T-helper 1 cell treated with Interleukin-12 subunit alpha and Interleukin-12 subunit beta and Interleukin-4 antibody, amounts not matched to agents 30 ng/mL and 1 ng/mL, for 36 hours (primary cell): ENCODE measurements at regions not wholly inside any gene's neighbourhood (a gene's known extent, or its start where the extent isn't known, plus 50 kb on each side); places are given as distances from the start of the nearest gene placed in this dataset.

ENCODE experiments used
- intact Hi-C: fragments of 100-400 bp; cut with micrococcal nuclease; formaldehyde crosslinking; loops from one replicate; pipeline ENCODE4 v1.15.1; 2024

DNA sequence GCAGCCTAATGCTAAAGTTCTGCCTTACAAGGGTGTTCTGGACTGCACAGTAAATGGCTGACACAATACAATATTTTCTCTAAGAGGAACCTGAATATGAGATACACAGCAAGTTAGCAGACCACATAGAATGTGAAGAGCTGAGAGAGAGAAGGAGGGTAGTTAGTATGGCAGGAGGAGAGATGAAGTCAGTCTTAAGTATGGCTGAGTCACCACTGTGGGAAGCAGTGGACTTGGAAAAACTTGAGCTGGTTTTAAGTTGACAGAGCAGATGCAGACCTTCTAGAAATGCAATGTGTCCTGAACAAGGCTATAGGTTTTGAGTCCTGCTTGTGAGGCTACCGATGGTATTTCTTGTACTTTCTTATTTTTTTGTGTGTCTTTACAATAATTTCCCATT is 172.5 kb downstream of the SH2D1A start:
- intact Hi-C loops: no loop called here

DNA sequence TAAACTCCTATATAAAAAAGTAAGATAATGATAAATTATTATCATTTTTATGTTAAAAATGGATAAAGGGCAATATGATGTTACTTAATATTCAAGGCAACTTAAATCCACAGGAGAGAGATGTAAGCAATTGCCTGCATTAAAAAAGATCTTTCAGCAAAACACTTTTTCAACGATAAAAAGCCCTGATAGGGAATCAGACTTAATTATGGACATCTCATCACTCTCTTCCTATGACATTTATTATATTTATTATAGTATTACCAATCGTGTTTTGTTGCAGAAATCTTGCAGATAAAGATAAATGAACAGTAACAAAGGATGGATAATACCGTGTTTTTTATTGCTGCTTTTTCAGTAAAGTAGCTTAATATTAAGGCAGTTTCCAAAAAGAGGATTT is 178.5 kb downstream of the SH2D1A start:
- intact Hi-C loops: no loop called here

DNA sequence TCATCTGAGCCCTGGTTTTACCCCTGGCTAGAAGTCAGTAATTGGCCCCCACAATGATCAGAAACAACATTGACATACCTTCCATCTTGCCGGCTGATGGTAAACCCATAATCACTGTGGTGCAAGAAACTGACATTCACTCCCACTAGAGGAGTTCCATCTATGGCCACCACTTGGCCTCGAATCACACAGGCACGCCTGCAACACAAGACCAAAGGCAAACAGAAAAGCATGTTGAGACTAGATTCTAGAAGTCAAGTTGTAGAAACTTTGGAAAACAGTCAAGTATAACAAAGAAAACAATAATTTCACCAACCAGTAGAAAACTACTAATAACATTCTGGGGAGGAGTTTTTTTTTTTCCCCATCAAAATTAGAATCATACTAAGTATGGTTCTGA is 183.4 kb downstream of the SH2D1A start:
- intact Hi-C loops: no loop called here

DNA sequence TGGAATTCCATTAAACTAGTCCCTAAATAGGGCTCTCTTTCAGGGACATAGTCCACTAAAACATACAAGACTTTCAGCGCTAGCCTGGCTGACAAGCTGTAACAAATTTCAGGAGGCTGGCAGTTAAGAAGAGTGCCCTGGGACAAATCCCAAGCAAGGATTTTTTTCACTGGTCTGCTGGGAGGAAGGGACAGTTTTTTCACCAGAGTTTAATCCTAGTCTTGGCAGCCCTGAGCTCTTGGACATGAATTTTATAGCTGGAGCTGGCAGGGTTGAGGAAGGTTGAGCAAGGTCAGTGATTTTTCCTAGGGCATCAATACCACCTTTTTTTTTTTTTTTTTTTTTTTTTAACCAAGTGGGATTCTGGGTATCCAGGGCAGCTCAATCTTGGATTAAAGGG is 184.4 kb downstream of the SH2D1A start:
- intact Hi-C loops: no loop called here

DNA sequence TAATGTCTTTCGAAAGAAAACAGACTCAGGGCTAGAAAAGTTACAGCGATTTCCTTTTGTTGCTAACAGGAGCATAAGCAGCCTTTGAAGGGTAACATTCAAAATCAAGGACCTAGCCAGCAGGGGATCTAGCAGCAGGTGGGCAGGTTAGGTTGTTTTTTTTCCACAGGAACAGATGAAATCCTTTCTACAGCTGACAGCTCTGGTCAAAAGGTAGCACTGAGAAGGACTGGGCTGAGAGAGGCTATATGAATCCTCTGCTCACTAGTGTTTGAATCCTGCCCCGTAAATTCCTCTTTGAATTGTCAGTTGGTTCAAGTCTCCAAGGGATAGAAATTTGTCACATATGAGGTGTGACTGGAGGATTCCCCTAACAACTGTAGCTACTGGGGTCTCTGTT is 188.2 kb downstream of the SH2D1A start:
- intact Hi-C loops: no loop called here

DNA sequence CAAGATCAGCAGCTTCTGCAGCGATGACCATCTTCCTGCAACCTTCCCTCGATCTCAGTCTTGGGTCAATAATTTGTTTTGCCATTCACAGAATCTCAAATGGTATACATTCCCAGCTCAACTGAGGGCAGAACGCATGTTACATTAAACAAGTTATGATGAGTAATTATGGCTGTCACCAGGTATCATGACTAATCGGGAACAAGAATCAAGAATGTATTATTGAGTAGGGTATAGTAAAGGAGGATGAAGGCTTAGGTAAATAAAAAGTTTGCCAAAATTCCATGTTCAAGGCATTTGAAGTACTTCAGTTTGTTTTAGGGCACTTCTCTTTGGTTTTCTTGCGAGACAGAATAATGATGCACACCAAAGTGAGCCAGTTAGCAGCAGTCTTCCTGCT is 194.1 kb downstream of the SH2D1A start:
- intact Hi-C loops: no loop called here

DNA sequence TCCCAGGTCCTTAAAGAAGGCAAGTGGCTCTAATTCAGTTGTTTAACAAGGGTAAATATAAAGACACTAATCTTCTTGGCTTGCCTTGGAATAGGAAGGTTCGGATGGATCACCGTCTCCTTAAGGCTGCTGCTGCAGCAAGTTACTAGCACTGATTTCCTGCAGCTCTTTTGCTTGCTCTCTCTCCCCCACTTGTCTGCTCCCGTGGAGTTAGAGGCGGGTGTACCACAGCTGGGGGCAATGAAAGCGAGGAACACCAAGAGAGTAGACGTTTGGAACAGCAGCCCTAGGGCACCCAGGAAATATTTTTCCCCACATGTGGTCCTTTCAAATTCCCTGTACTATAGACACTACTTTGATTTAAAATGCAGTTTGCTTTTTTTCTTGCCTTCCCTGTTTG is 202.2 kb downstream of the SH2D1A start:
- intact Hi-C loops: no loop called here

DNA sequence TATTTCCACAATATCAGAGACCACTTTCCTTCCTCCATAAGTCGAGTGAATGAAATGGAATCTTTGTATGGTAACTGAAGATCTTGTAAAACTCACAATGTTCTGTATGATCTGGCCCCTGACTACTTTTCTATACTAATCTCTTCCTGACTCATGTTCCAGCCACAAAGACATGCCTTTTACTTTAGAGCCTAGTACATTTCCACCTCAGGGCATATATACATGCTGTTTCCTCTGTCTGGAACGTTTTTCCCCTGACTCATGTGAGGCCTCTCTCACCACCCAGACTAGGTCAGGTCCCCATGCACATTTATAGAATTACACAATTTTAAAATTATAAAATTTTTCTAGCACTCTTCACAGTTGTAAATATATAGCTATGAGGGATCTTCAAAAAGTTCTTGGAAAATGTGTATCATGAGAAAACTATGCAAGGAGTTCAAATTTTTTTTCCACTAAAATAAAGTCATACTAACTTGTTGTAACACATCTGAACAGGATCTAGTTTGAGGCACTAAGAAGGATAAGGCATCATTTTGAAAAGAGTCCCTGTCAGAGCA is 208.8 kb downstream of the SH2D1A start:
- intact Hi-C loops: no loop called here

DNA sequence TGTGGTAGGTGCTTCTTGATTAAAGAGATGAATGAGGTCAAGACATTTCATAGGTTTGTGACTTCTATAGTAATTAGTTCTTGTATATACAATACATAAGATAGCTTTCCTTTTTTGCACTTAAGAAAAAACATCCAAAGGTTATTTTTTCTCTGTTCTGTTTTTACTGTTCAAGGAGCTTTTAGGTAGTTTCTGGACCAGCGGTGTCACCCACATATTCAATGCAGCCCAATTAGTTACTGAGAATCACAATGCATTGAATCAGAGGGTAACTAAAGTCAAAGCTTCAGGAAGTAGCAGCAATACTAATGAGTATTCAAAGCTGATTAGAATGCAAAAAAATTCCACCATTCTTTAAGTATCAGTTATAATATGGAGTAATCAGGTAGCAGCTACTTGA is 211.6 kb downstream of the SH2D1A start:
- intact Hi-C loops: no loop called here

DNA sequence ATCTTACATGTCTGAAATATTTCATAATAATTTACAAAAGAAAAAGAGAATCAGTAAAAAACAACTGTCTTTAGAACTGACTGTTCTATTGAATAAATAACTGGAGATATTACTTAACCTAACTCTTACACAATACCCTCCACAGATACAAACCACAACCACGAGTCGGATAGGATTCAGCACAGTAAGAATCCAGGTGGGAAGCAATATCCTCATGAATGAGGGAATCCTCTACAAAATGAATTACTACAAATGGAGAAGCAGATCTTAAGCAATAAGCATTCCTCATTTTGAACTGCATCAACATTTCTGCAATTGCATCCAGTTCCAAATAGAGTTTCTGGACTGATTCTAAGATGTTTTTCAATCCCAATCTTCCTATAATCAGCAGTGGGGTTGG is 227.1 kb downstream of the SH2D1A start:
- intact Hi-C loops: no loop called here

DNA sequence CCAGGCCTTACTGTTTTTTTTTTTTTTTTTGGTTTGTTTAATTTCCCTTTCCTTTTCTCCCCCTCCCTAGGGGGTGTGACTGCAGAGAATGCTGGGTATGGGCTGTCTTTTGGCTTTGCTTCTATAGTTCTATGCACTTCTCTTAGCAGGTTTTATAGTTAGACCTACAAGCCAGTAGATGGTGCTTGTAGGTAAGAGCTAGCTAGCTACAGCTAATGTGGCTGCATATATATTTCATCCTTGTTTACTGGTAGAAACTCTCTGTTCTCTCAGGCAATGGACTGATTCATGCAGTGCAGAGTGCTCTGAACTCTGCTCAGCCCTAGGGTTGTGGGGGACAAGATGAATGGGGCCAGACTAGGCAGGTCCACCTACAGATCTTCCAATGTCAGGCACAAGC is 246.4 kb downstream of the SH2D1A start:
- intact Hi-C loops: no loop called here

DNA sequence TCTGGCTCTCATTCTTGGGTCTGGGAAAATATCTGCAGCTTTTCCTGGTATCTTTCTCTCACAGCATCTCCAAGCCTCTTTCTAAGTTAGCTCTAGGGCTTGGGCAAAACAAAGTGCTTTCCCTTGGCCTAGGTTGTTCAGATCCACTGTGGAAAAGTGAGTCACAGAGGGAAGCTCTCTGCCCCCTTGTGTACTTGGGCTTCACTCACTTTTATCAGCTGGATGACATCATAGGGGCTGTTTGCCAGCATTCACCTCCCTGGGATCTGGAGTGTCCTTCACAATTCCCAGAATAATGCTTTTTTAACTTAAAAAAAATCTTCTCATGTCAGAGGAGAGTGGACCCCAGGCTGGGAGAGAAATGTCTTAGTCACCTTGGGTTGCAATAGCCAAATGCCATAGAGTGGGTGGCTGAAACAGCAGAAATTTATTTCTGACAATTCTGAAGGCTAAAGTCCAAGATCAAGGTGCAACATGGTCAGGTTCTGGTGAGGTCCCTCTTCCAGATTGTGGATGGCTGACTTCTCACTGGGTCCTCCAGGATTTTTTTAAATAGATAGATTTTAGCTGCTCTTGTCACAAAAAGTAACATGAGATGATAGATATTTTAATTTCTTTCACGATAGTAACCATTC is 247.8 kb downstream of the SH2D1A start:
- intact Hi-C loops: no loop called here

DNA sequence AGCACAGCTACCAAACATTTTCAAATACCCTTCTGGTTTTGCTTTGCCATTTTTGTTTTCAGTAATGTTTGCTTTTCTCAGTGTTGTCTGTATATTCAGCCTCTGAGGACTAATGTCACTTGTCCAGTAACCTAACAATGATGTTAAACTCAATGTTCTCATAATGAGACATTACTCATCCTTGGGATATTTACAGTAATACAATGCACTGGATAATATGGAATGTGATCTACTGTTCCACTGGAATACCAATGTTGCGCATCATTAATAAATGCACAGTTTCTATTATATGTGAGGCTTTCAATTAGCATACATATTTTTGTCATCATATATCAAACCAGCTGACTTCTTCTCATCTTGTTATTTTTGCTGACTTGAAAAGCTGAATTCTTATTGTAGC is 259.1 kb downstream of the SH2D1A start:
- intact Hi-C loops: no loop called here

DNA sequence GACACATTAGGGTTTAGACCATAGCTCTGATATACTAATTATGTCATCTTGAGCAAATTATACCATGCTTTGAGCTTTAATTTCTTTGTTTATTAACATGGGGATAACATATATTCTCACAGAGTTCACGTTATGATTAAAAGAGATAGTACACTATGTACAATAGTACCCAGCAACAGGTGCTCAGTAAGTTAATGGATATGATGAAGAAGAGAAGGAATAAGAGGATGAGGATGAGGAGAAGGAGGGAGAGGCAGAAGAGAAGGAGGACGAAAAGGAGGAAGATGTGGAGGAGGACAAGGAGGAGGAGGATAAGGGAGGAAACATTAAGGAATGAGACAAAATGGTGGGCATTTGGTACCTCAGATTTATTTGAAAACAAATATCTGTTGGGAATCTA is 260.4 kb downstream of the SH2D1A start:
- intact Hi-C loops: no loop called here

DNA sequence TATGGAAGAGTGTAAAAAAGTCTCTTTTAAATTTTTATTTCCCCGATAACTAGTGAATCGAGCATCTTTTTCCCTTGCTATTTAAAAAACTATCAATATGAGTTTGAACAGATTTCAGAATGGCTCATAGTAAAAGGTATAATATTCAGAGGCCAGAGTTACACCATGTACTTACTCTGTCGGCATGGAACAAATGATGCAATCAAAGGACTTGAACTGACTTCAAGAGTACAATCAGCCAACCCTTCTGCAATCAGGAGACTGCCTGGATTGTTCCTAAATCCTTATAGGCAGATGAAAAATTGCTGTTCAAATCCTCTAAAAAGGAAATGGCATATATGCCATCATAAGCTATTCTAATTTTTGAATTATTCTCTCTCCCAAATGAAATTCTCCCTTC is 273.3 kb downstream of the SH2D1A start:
- intact Hi-C loops: no loop called here

DNA sequence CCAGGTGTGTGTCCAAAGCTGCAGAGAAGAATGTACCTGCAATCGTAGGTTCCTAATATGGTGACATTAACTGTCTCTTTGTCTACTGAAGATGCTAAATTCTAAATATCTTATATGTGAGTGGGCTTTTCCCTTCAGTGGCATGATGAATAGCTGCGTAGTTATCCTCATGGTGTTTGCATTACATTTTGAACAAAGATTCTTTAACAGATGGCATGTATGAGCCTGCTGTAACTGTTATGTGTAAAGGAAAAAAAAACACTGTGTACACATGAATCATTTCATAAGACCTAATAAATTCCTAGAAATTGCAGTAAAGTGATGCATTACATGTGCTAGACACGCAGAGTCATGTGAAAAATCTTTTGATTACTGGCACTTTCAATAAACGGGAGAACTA is 288.0 kb downstream of the SH2D1A start:
- intact Hi-C loops: no loop called here

DNA sequence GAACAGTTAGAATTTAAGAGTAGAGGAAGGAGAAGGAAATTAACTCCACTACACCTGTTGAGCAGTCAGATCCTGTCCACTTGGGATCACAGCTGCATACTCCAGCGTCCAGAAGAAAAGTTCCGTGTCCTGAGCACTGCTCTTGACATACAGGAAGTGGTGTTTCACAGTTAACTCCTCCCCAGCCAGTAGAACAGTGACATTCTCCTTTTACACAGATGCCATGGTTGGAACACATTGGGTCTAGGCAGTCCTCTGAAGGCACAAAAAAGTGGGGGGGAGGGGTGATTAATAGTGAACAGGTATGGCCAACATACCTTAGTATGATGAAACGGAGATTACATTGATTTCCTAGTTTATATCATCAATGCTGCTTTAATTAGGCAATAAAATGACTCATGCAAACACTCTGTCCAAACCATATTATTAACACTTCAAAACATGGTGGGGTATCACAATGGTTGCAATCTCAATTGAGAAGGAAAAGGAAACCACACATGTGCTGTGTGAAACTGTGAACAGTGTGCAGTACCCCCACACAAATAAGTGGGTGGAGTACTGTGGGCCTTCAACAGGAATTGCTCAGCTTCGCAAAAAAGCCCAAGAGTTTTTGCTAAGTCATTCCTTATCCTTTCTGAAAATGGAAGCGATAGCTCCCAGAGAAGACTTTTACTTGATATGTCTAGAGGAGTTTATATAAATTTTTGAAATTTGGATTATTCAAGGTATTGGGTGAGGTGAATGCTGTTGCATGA is 295.6 kb downstream of the SH2D1A start:
- intact Hi-C loops: no loop called here

DNA sequence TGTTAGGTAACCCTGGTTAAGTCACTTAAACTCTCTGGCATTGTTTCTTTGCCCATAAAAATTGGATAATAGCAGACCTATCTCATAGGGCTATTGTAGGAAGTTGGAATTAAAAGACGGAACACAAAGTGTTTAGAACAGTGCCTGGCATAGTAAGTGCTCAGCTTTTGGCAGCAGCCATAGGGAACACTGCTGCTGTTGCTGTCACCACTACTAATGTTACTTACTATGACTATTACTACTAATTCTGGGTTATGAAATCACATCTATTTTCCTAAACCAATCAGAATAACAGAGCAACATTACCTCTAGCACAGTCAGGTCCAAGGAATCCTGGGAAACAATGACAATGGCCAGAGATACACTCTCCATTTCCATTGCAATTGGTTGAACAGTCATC is 300.0 kb downstream of the SH2D1A start:
- intact Hi-C loops: no loop called here

DNA sequence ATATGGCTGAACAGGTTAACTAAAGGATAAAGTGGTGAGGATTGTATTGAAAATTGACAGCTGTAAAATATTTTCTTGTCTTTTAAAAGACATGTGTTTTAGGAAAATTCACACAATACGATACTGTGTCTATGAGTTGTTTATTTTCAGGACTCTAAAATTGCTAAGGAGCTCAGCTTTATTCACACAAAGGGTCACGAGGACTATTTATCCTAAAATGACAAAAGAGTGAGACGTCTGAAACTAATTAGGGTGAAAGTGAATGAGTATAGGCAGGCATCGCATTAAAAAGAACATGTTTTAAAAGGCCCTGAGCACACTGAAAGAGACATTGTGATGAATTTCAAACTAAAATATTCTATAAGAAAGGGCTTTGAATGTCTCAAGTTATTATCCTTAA is 304.7 kb downstream of the SH2D1A start:
- intact Hi-C loops: no loop called here

DNA sequence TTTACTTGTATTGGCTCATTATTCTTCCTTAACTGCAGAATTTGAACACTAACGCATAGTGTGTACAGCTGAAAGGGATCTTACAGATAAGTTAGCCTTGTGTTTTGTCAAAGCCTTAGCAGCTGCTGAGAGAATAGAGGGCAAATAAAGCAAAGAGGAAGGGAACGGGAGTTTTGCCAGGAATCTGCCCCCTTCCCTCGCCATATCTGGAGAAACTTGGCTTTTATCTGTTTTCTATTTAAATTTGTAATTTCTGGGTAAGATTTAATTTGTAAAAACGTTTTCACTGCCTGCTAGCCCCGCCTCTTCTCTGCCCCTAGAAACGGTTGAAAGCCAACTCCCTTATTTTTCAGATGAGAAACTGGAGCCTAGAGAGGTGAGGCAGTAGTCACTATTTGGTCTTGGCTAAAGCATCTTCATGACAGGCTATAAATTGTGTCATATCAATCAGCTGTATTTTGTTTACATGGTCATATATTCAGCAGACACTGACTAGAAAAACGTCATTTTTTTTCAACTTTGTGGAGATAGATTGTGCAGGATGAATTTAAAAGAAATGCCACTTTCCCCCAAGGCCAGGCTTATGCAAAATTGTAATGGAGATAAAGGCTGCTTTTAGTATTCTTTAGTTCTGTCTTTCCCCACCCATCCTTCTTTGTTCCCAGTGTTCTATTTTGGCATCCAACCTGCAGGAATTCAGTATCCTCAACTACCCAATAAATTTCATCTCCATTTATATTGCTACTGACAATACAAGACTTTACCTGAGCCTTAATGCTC is 319.4 kb downstream of the SH2D1A start:
- intact Hi-C loops: no loop called here

DNA sequence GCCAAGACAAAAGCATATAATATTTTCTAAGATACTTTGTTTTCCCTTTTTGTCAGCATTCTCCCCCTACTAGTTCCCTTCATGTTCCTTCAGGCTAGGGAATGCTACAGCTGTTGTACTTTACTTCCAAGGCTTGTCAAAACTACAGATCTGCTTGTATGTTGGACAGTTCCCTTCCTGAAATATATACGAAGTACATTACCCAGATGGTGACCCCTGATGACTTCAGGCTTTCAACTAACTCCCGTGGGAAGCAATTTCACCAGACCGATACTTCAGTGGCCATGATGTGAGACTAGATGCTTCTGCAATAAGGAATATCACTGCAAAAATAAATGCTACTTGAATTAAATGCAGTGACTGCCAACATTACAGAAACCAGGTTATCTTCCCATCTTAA is 332.8 kb downstream of the SH2D1A start:
- intact Hi-C loops: no loop called here

DNA sequence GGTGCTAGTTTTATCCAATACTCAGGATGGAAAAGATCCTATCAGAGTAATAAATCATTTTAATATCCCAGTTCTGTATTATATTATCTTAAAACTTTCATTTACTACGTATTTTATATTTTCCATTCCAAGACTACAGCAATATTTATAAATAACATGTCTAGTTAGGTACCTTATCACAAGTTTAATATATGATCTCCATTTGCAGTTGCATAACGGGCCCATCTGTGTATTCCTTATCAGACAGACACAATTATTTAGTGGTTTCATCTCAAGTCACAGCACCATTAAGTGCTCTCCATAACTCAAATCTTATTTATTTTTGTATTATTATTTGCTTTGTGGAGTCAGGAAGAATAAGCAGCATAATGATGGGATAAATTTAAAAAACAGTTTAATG is 333.9 kb downstream of the SH2D1A start:
- intact Hi-C loops: no loop called here
